Osteocyte (in vitro differentiated cells): ENCODE measurements at regions not wholly inside any gene's neighbourhood (a gene's known extent, or its start where the extent isn't known, plus 50 kb on each side); places are given as distances from the start of the nearest gene placed in this dataset.

Experiments
- DNase-seq: peaks from one replicate; pipeline ENCODE4 v3.0.0; 2021; ENCODE audit warnings: mixed read lengths; ENCODE audit not compliant: unreplicated experiment; ENCODE audit errors: extremely low spot score
- H3K27ac Mint-ChIP-seq: one replicate; pipeline ENCODE4 v1.8.0; 2021; ENCODE audit warnings: mild to moderate bottlenecking, mixed read lengths; ENCODE audit not compliant: unreplicated experiment
- H3K27me3 Mint-ChIP-seq: one replicate; pipeline ENCODE4 v1.8.0; 2021; ENCODE audit warnings: mixed read lengths; ENCODE audit not compliant: unreplicated experiment
- H3K36me3 Mint-ChIP-seq: one replicate; pipeline ENCODE4 v1.8.0; 2021; ENCODE audit warnings: mixed read lengths; ENCODE audit not compliant: unreplicated experiment
- H3K4me1 Mint-ChIP-seq: one replicate; pipeline ENCODE4 v1.8.0; 2021; ENCODE audit warnings: mixed read lengths; ENCODE audit not compliant: unreplicated experiment
- H3K4me3 Mint-ChIP-seq: one replicate; pipeline ENCODE4 v1.8.0; 2021; ENCODE audit warnings: mild to moderate bottlenecking, moderate library complexity, mixed read lengths; ENCODE audit not compliant: unreplicated experiment
- H3K9me3 Mint-ChIP-seq: one replicate; pipeline ENCODE4 v1.8.0; 2021; ENCODE audit warnings: mixed read lengths; ENCODE audit not compliant: unreplicated experiment
- TF ChIP-seq, protein P1 (sequence below): fragments of 200-600 bp; sonication (generic); IDR thresholded peaks from 2 replicates; pipeline ENCODE4 v1.5.0; 2021; ENCODE audit warnings: antibody characterized with exemption, mild to moderate bottlenecking, moderate library complexity

DNA sequence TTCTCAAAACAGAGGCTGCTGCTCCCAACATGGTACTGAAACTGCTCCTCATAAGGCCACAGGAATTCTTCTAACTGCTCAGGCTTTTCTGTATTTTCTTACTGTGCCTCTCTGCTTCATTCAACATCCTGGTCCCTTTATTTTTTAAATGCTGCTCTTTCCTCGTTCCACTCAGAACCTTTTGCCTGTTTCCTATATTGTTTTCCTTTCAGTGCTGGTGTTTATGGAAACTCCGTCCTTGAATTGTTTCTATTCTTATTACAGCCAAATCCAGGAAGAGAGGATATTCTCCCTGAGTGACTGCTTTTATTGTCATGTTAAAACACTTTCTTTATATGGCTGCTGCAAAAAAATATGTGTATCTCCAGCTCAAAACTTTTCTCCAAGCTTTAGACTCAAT lies 173.0 kb upstream of the E2F7 start:
- Mint-ChIP-seq H3K4me3 (no peak overlapping the region), H3K36me3 (no peaks in the 10 kb centered on the region), H3K4me1 (no peaks in the 10 kb centered on the region), H3K27ac (no peak overlapping the region), H3K27me3 (peaks cover 20% of the 10 kb centered on the region), H3K9me3 (no peaks in the 10 kb centered on the region)
- no peak for DNase-seq
- TF ChIP-seq, protein P1, sequence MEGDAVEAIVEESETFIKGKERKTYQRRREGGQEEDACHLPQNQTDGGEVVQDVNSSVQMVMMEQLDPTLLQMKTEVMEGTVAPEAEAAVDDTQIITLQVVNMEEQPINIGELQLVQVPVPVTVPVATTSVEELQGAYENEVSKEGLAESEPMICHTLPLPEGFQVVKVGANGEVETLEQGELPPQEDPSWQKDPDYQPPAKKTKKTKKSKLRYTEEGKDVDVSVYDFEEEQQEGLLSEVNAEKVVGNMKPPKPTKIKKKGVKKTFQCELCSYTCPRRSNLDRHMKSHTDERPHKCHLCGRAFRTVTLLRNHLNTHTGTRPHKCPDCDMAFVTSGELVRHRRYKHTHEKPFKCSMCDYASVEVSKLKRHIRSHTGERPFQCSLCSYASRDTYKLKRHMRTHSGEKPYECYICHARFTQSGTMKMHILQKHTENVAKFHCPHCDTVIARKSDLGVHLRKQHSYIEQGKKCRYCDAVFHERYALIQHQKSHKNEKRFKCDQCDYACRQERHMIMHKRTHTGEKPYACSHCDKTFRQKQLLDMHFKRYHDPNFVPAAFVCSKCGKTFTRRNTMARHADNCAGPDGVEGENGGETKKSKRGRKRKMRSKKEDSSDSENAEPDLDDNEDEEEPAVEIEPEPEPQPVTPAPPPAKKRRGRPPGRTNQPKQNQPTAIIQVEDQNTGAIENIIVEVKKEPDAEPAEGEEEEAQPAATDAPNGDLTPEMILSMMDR = no peak

DNA sequence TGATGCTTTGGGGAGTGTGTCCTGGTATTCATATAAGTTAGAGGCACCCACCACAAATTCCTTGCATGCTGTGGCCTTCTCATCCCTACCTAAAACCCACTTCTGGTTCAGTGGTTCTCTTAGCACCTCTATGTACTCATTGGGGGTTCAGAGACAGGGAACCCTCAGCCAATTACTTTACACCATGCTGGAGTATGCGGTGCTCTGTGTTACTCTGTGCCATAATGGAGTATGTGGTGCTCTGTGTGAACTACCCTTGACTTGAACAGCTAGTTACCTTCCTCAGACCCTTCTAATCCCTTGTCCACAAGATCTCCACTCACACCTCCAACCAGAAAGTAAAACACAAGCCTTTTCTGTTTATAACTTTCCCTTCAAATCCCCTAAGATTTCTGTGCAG lies 172.5 kb upstream of the E2F7 start:
- H3K27me3 Mint-ChIP-seq = peaks cover 20% of the 10 kb centered on the region
- H3K9me3 Mint-ChIP-seq = no peaks in the 10 kb centered on the region
- TF ChIP-seq, protein P1 = no peak
- H3K27ac Mint-ChIP-seq = no peak overlapping the region
- H3K36me3 Mint-ChIP-seq = no peaks in the 10 kb centered on the region
- H3K4me1 Mint-ChIP-seq = no peaks in the 10 kb centered on the region
- no peak for DNase-seq
- no peak overlapping the region for H3K4me3 Mint-ChIP-seq

DNA sequence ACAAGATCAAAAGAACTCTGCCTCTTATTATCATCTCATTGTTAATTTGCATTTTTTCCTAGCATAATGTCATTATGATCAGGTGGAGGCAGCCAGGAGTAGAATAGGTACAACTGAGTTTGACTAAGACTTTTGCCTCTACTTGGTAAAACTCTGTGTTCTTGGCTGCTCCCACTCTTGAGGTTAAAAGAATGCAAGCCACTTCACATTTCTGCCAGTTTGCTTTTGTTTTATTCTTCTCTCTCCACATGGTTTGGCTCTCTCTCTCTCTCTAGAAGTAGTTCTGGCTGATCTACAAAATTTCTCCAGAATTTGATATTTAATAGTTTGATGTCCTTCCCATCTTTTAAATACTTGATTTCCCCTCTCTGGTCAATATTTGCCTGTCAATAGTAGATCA lies 170.7 kb upstream of the E2F7 start:
- Mint-ChIP-seq H3K27ac (no peak overlapping the region), H3K36me3 (no peaks in the 10 kb centered on the region), H3K4me1 (no peaks in the 10 kb centered on the region), H3K27me3 (peaks cover 22% of the 10 kb centered on the region), H3K4me3 (no peak overlapping the region), H3K9me3 (no peaks in the 10 kb centered on the region)
- TF ChIP-seq, protein P1 = no peak
- no peak for DNase-seq

DNA sequence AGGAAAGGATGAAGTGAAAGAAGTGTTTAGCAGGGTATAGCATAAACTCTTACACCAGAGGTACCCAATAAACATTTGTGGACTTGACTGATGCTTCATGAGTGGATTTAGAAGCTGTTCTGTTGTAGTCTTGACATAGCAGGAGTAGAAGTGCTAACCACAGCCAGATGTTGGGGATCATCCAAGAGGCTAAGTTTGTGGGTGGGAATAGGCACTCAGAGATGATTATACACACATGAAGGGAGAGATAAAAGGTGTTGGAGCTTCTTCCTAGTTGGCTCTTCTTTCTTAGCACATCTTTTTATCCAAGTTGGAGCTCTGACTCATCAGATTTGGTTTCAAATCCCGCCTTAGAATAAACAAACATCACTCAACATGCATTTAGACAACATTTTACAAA lies 166.7 kb upstream of the E2F7 start:
- H3K36me3 Mint-ChIP-seq = no peaks in the 10 kb centered on the region
- H3K27me3 Mint-ChIP-seq = peaks cover 20% of the 10 kb centered on the region
- H3K4me3 Mint-ChIP-seq = no peak overlapping the region
- no peak for DNase-seq
- no peak overlapping the region for H3K27ac Mint-ChIP-seq
- no peaks in the 10 kb centered on the region for H3K9me3 Mint-ChIP-seq
- TF ChIP-seq, protein P1 = no peak
- H3K4me1 Mint-ChIP-seq = no peaks in the 10 kb centered on the region

DNA sequence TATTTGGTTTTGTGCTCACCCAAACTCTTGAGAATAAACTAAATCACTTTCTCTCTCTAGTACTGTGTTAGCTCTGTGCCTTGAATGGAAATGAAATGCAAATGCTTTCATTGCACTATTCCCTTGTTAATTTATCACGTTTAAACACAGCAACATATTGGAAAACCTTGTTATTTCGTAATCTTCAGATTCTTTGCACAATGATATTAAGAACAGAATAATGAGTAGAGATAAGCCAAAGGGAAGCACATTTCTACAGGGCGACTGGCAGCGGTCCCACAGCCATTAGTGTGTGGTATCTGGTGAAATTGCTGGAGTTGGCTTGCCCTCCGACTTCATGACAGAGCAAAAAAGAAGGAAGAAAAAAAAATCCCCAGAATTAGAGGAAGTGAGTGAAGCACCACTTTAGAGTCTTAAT lies 166.1 kb upstream of the E2F7 start:
- H3K4me3 Mint-ChIP-seq = no peak overlapping the region
- DNase-seq = no peak
- no peaks in the 10 kb centered on the region for H3K9me3 Mint-ChIP-seq
- H3K4me1 Mint-ChIP-seq = no peaks in the 10 kb centered on the region
- no peak overlapping the region for H3K27ac Mint-ChIP-seq
- H3K36me3 Mint-ChIP-seq = no peaks in the 10 kb centered on the region
- TF ChIP-seq, protein P1 = no peak
- peaks cover 20% of the 10 kb centered on the region for H3K27me3 Mint-ChIP-seq
